Endodermal cell (in vitro differentiated cells): ENCODE measurements at regions not wholly inside any gene's neighbourhood (a gene's known extent, or its start where the extent isn't known, plus 50 kb on each side); places are given as distances from the start of the nearest gene placed in this dataset.

Source experiments
- DNase-seq: peaks from one replicate; pipeline ENCODE4 v3.0.0-alpha.2; 2017
- H3K27ac ChIP-seq: 2 replicates; pipeline ENCODE4 v1.5.1; 2013; ENCODE audit warnings: mild to moderate bottlenecking, low read depth, low read length, moderate library complexity
- H3K27me3 ChIP-seq: 2 replicates; pipeline ENCODE4 v1.6.1; 2013; ENCODE audit warnings: mild to moderate bottlenecking, low read length, moderate library complexity; ENCODE audit not compliant: insufficient read depth, control insufficient read depth, poor library complexity, severe bottlenecking
- H3K36me3 ChIP-seq: 2 replicates; pipeline ENCODE4 v1.7.0; 2013; ENCODE audit warnings: mild to moderate bottlenecking, low read length, moderate library complexity; ENCODE audit not compliant: control insufficient read depth, insufficient read depth
- H3K4me1 ChIP-seq: one replicate; pipeline ENCODE4 v1.7.0; 2013; ENCODE audit warnings: low read length; ENCODE audit not compliant: control insufficient read depth, insufficient read depth
- H3K4me3 ChIP-seq: 2 replicates; pipeline ENCODE4 v1.5.1; 2013; ENCODE audit warnings: mild to moderate bottlenecking, low read length, moderate library complexity
- H3K9ac ChIP-seq: 2 replicates; pipeline ENCODE4 v1.6.1; 2013; ENCODE audit warnings: mild to moderate bottlenecking, low read length, moderate library complexity; ENCODE audit not compliant: poor library complexity, severe bottlenecking; ENCODE audit errors: extremely low read depth
- H3K9me3 ChIP-seq: 2 replicates; pipeline ENCODE4 v1.6.1; 2013; ENCODE audit warnings: mild to moderate bottlenecking, low read length, moderate library complexity; ENCODE audit not compliant: control insufficient read depth
- H3K27ac Mint-ChIP-seq: 2 replicates; pipeline ENCODE4 v1.8.0; 2020; ENCODE audit warnings: mixed read lengths
- H3K27me3 Mint-ChIP-seq: 2 replicates; pipeline ENCODE4 v1.8.0; 2021; ENCODE audit warnings: mild to moderate bottlenecking, mixed read lengths; ENCODE audit not compliant: insufficient read depth
- H3K36me3 Mint-ChIP-seq: 2 replicates; pipeline ENCODE4 v1.8.0; 2020; ENCODE audit warnings: low read depth, mixed read lengths
- H3K4me1 Mint-ChIP-seq: 2 replicates; pipeline ENCODE4 v1.8.0; 2020; ENCODE audit warnings: mixed read lengths
- H3K4me3 Mint-ChIP-seq: 2 replicates; pipeline ENCODE4 v1.8.0; 2020; ENCODE audit warnings: mild to moderate bottlenecking, moderate library complexity, mixed read lengths
- H3K9me3 Mint-ChIP-seq: 2 replicates; pipeline ENCODE4 v1.8.0; 2020; ENCODE audit warnings: mild to moderate bottlenecking, mixed read lengths
- WGBS, 2 experiments: methylation state at CpG; one replicate each; pipeline versions ENCODE4 v1.1.5 to v1.1.7; 2013; ENCODE audit warnings: missing lambda C conversion rate in 2 of 2, mixed read lengths in 1 of 2; ENCODE audit not compliant: insufficient coverage in 1 of 2, insufficient read length in 1 of 2; 5-methylcytosine and 5-hydroxymethylcytosine counted together
- TF ChIP-seq, protein P1 (sequence below): fragments of 200-600 bp; sonication (generic); conservative IDR thresholded peaks from 2 replicates; pipeline ENCODE4 v1.5.0; 2021; ENCODE audit warnings: antibody characterized with exemption, mild to moderate bottlenecking

DNA sequence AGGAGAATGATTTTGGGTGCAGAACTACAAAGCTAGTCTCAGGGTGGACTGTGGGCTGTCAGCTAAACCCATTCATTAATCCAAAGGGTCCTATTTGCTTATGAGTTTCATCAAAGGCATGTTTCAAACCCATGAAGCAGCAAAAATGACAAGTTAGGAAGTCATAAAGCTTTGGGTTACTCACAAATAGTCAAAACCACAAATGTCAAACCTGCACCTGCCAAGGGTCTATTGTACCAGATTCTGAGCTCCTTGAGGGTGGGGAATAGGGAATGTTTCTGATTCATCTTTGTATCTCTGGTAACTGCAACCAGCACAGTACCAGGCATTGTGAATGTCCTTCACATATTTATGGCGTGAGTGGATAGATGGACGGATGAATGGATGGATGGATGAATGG, 317.7 kb downstream of the MAF start:
- 95% methylated on average over 2 of the region's 2 CpGs; no CpG with 5 or more reads in 1 of the 2 experiments for WGBS, 2 experiments
- TF ChIP-seq, protein P1, sequence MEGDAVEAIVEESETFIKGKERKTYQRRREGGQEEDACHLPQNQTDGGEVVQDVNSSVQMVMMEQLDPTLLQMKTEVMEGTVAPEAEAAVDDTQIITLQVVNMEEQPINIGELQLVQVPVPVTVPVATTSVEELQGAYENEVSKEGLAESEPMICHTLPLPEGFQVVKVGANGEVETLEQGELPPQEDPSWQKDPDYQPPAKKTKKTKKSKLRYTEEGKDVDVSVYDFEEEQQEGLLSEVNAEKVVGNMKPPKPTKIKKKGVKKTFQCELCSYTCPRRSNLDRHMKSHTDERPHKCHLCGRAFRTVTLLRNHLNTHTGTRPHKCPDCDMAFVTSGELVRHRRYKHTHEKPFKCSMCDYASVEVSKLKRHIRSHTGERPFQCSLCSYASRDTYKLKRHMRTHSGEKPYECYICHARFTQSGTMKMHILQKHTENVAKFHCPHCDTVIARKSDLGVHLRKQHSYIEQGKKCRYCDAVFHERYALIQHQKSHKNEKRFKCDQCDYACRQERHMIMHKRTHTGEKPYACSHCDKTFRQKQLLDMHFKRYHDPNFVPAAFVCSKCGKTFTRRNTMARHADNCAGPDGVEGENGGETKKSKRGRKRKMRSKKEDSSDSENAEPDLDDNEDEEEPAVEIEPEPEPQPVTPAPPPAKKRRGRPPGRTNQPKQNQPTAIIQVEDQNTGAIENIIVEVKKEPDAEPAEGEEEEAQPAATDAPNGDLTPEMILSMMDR, result no peak
- H3K4me3 Mint-ChIP-seq, result no peak overlapping the region
- DNase-seq, result no peak
- peaks cover 8% of the 10 kb centered on the region for H3K27me3 Mint-ChIP-seq
- H3K36me3 Mint-ChIP-seq, result no peaks in the 10 kb centered on the region
- no peak overlapping the region for H3K9ac ChIP-seq
- H3K27ac ChIP-seq, result no peak overlapping the region
- no peaks in the 10 kb centered on the region for H3K36me3 ChIP-seq
- no peaks in the 10 kb centered on the region for H3K4me1 ChIP-seq
- no peaks in the 10 kb centered on the region for H3K9me3 ChIP-seq
- H3K4me1 Mint-ChIP-seq, result peaks cover 20% of the 10 kb centered on the region
- H3K9me3 Mint-ChIP-seq, result no peaks in the 10 kb centered on the region
- H3K27me3 ChIP-seq, result peaks cover 4% of the 10 kb centered on the region
- no peak overlapping the region for H3K27ac Mint-ChIP-seq
- no peak overlapping the region for H3K4me3 ChIP-seq

DNA sequence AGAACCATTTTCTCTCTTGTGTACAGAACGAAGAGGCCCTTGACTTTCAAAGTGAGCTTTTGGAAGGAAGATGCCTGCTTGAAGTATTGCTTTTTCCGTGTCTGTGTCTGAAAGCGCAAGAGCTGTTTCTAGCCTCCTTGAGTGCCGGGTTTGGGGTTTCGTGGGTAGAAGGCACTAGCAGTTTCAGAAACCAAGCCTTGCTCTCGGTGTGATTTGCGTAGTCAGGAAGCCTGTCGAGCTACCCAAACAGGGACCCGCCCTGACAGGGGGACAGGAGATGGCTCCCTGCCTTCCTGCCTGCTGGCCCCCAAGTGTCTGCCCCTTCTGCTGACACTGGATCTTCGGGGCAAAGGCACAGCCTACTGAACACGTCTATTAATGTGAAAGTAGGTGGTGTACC, 322.0 kb downstream of the MAF start:
- no peak for DNase-seq
- no peaks in the 10 kb centered on the region for H3K9me3 ChIP-seq
- Mint-ChIP-seq H3K36me3 (no peaks in the 10 kb centered on the region), H3K27ac (no peak overlapping the region), H3K4me1 (peaks cover 11% of the 10 kb centered on the region), H3K9me3 (no peaks in the 10 kb centered on the region), H3K4me3 (no peak overlapping the region), H3K27me3 (peaks cover 10% of the 10 kb centered on the region)
- H3K27me3 ChIP-seq, result peaks cover 4% of the 10 kb centered on the region
- no peak overlapping the region for H3K4me3 ChIP-seq
- WGBS, 2 experiments, result 92 to 96% methylated on average over 6 to 11 of the region's 11 CpGs
- H3K27ac ChIP-seq, result no peak overlapping the region
- H3K9ac ChIP-seq, result no peak overlapping the region
- no peaks in the 10 kb centered on the region for H3K36me3 ChIP-seq
- H3K4me1 ChIP-seq, result no peaks in the 10 kb centered on the region
- TF ChIP-seq, protein P1, result no peak

DNA sequence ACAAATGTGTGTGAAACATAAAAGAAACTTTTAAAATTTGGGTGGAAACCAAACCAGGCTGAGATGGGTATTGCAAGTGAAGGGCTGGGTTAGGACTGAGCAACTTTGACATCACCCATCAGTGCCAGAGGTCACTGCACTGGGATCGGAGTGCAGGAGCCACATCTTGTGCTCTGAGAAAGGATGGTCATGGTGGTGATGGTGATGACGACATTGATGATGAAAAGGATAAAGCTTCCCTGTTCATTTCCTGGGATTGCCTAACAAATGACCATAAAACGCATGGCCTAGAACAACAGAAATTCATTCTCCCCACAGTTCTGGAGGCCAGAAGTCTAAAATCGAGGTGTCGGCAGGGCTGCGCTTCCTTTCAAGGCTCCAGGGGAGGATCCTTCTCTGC, 324.0 kb downstream of the MAF start:
- no peak for DNase-seq
- no peak overlapping the region for H3K4me3 Mint-ChIP-seq
- no peak overlapping the region for H3K27ac Mint-ChIP-seq
- TF ChIP-seq, protein P1, result no peak
- no peak overlapping the region for H3K27ac ChIP-seq
- peaks cover 10% of the 10 kb centered on the region for H3K27me3 Mint-ChIP-seq
- H3K9me3 ChIP-seq, result no peaks in the 10 kb centered on the region
- H3K27me3 ChIP-seq, result peaks cover 4% of the 10 kb centered on the region
- H3K9me3 Mint-ChIP-seq, result no peaks in the 10 kb centered on the region
- H3K36me3 ChIP-seq, result no peaks in the 10 kb centered on the region
- no peaks in the 10 kb centered on the region for H3K36me3 Mint-ChIP-seq
- WGBS, 2 experiments, result 94% methylated on average over 5 to 6 of the region's 6 CpGs
- H3K9ac ChIP-seq, result no peak overlapping the region
- H3K4me1 ChIP-seq, result no peaks in the 10 kb centered on the region
- H3K4me1 Mint-ChIP-seq, result peaks cover 9% of the 10 kb centered on the region
- no peak overlapping the region for H3K4me3 ChIP-seq
